H9 (cell line): ENCODE measurements at regions not wholly inside any gene's neighbourhood (a gene's known extent, or its start where the extent isn't known, plus 50 kb on each side); places are given as distances from the start of the nearest gene placed in this dataset.

Experiments
- DNase-seq: peaks from one replicate; pipeline ENCODE4 v3.0.0-alpha.2; 2017
- H2AFZ ChIP-seq: one replicate; pipeline ENCODE4 v1.6.1; 2013; ENCODE audit warnings: mild to moderate bottlenecking, low read length, control low read depth, moderate library complexity
- H2AK5ac ChIP-seq: 2 replicates; pipeline ENCODE4 v1.6.1; 2013; ENCODE audit warnings: low read length, control low read depth, mixed read lengths; ENCODE audit not compliant: insufficient read length
- H2BK120ac ChIP-seq: one replicate; pipeline ENCODE4 v1.6.1; 2013; ENCODE audit warnings: low read depth, mild to moderate bottlenecking, low read length, control low read depth, inconsistent platforms; ENCODE audit not compliant: poor library complexity, severe bottlenecking
- H2BK12ac ChIP-seq: 2 replicates; pipeline ENCODE4 v1.6.1; 2013; ENCODE audit warnings: low read length, control low read depth, mixed read lengths, low read depth; ENCODE audit not compliant: insufficient read length
- H2BK15ac ChIP-seq: 2 replicates; pipeline ENCODE4 v1.6.1; 2013; ENCODE audit warnings: low read depth, low read length, control low read depth
- H2BK20ac ChIP-seq: one replicate; pipeline ENCODE4 v1.6.1; 2013; ENCODE audit warnings: low read depth, mild to moderate bottlenecking, low read length, control low read depth, inconsistent platforms; ENCODE audit not compliant: poor library complexity, severe bottlenecking
- H2BK5ac ChIP-seq: 2 replicates; pipeline ENCODE4 v1.6.1; 2013; ENCODE audit warnings: low read length, control low read depth, mixed read lengths; ENCODE audit not compliant: insufficient read length
- H3K14ac ChIP-seq: 2 replicates; pipeline ENCODE4 v1.6.1; 2013; ENCODE audit warnings: low read length, control low read depth; ENCODE audit not compliant: insufficient read depth
- H3K18ac ChIP-seq: 2 replicates; pipeline ENCODE4 v1.6.1; 2013; ENCODE audit warnings: low read depth, mild to moderate bottlenecking, mixed read lengths, low read length, control low read depth; ENCODE audit not compliant: insufficient read length
- H3K23ac ChIP-seq: 2 replicates; pipeline ENCODE4 v1.6.1; 2013; ENCODE audit warnings: low read length, control low read depth, mixed read lengths, low read depth; ENCODE audit not compliant: insufficient read length
- H3K23me2 ChIP-seq: 2 replicates; pipeline ENCODE4 v1.6.1; 2013; ENCODE audit warnings: low read depth, mild to moderate bottlenecking, mixed read lengths, low read length, control low read depth; ENCODE audit not compliant: insufficient read length, poor library complexity, severe bottlenecking
- H3K27ac ChIP-seq: 2 replicates; pipeline ENCODE4 v1.5.1; 2013; ENCODE audit warnings: low read length, control low read depth, mixed read lengths, low read depth; ENCODE audit not compliant: insufficient read length
- H3K27me3 ChIP-seq: 2 replicates; pipeline ENCODE4 v1.6.1; 2013; ENCODE audit warnings: low read length, control low read depth, inconsistent platforms; ENCODE audit not compliant: insufficient read depth
- H3K4ac ChIP-seq: 2 replicates; pipeline ENCODE4 v1.6.1; 2013; ENCODE audit warnings: low read depth, mild to moderate bottlenecking, control low read depth, inconsistent platforms, low read length, moderate library complexity
- H3K4me1 ChIP-seq: 2 replicates; pipeline ENCODE4 v1.6.1; 2013; ENCODE audit warnings: low read length, control low read depth, inconsistent platforms; ENCODE audit not compliant: insufficient read depth
- H3K4me2 ChIP-seq: 2 replicates; pipeline ENCODE4 v1.6.1; 2013; ENCODE audit warnings: low read length, control low read depth, mixed read lengths; ENCODE audit not compliant: insufficient read length, insufficient read depth
- H3K56ac ChIP-seq: 2 replicates; pipeline ENCODE4 v1.6.1; 2013; ENCODE audit warnings: low read depth, mild to moderate bottlenecking, mixed read lengths, low read length, control low read depth; ENCODE audit not compliant: insufficient read length
- H3K79me1 ChIP-seq: 2 replicates; pipeline ENCODE4 v1.6.1; 2013; ENCODE audit warnings: low read depth, mild to moderate bottlenecking, moderate library complexity, low read length, control low read depth, inconsistent platforms; ENCODE audit not compliant: insufficient read depth, poor library complexity, severe bottlenecking
- H3K79me2 ChIP-seq: 2 replicates; pipeline ENCODE4 v1.6.1; 2013; ENCODE audit warnings: low read length, control low read depth, inconsistent platforms; ENCODE audit not compliant: insufficient read depth
- H3K9ac ChIP-seq: 2 replicates; pipeline ENCODE4 v1.6.1; 2013; ENCODE audit warnings: low read length, control low read depth, mixed read lengths; ENCODE audit not compliant: insufficient read length; ENCODE audit errors: extremely low read depth
- H3K9me3 ChIP-seq: one replicate; pipeline ENCODE4 v1.6.1; 2013; ENCODE audit warnings: low read depth, low read length, inconsistent platforms; ENCODE audit not compliant: control insufficient read depth
- H3T11ph ChIP-seq: one replicate; pipeline ENCODE4 v1.6.1; 2013; ENCODE audit warnings: mild to moderate bottlenecking, low read length, control low read depth, inconsistent platforms
- H4K20me1 ChIP-seq: one replicate; pipeline ENCODE4 v1.6.1; 2013; ENCODE audit not compliant: control insufficient read depth, insufficient read length, insufficient read depth
- H4K5ac ChIP-seq: 2 replicates; pipeline ENCODE4 v1.6.1; 2013; ENCODE audit warnings: low read depth, mild to moderate bottlenecking, mixed read lengths, low read length, control low read depth; ENCODE audit not compliant: insufficient read length
- H4K8ac ChIP-seq: replicated peaks from 2 replicates; pipeline ENCODE4 v1.6.1; 2013; ENCODE audit warnings: low read length, control low read depth, mixed read lengths, low read depth; ENCODE audit not compliant: insufficient read length
- H4K91ac ChIP-seq: 2 replicates; pipeline ENCODE4 v1.6.1; 2013; ENCODE audit warnings: low read depth, mild to moderate bottlenecking, moderate library complexity, mixed read lengths, low read length, control low read depth; ENCODE audit not compliant: insufficient read length
- H3K27ac Mint-ChIP-seq, 3 experiments: 2 replicates in 2 of 3; 3 replicates in 1 of 3; pipeline ENCODE4 v1.8.0; 2020 to 2021; ENCODE audit warnings: mixed read lengths in 3 of 3, mild to moderate bottlenecking in 1 of 3, moderate library complexity in 1 of 3
- H3K27me3 Mint-ChIP-seq: 2 replicates; pipeline ENCODE4 v1.8.0; 2021; ENCODE audit warnings: low read depth, mild to moderate bottlenecking, moderate library complexity, mixed read lengths
- H3K36me3 Mint-ChIP-seq, 3 experiments: 2 replicates in 2 of 3; 3 replicates in 1 of 3; pipeline ENCODE4 v1.8.0; 2020 to 2021; ENCODE audit warnings: low read depth in 3 of 3, mixed read lengths in 3 of 3; ENCODE audit not compliant: insufficient read depth in 1 of 3
- H3K4me1 Mint-ChIP-seq, 2 experiments: 2 replicates each; pipeline ENCODE4 v1.8.0; 2020; ENCODE audit warnings: mixed read lengths in 2 of 2
- H3K4me3 Mint-ChIP-seq, 2 experiments: 2 replicates in 1 of 2; 3 replicates in 1 of 2; pipeline ENCODE4 v1.8.0; 2020 to 2021; ENCODE audit warnings: mild to moderate bottlenecking in 2 of 2, mixed read lengths in 2 of 2, moderate library complexity in 1 of 2
- H3K9me3 Mint-ChIP-seq, 2 experiments: 2 replicates in 1 of 2; 3 replicates in 1 of 2; pipeline ENCODE4 v1.8.0; 2020; ENCODE audit warnings: mild to moderate bottlenecking in 2 of 2, mixed read lengths in 2 of 2, moderate library complexity in 1 of 2
- WGBS: extraction: QIAGEN DNeasy Blood & Tissue Kit; methylation state at CpG from one replicate; pipeline ENCODE4 v1.1.7; 2013; ENCODE audit warnings: missing lambda C conversion rate, low lambda C conversion rate, mixed read lengths; ENCODE audit not compliant: insufficient read length; ENCODE audit errors: extremely low coverage; 5-methylcytosine and 5-hydroxymethylcytosine counted together
- TF ChIP-seq, protein P1 (sequence below): fragments of 200-600 bp; sonication (generic); conservative IDR thresholded peaks from 3 replicates; pipeline ENCODE4 v1.8.0; 2021; ENCODE audit warnings: antibody characterized with exemption, mild to moderate bottlenecking

DNA sequence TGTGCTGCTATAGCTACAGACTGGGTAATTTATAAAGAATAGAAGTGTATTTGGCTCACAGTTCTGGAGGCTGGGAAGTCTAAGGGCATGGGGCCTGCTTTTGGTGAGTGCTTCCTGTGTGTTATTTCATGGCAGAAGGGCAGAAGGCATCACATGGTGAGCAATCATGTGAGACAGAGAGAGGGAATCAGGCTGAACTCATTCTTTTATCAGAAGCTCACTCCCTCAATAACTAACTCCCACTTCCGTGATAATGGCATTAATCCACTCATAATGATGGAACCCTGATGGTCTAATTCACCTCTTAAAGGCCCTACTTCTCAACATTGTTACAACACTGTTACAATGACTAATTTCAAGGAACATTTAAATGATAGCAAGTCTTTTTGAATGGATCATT is 129.4 kb downstream of the FAT4 start:
- H2BK5ac ChIP-seq, result no peak overlapping the region

More for the DNA sequence above, 129.4 kb downstream of the FAT4 start:
- Mint-ChIP-seq H3K4me3 (no peak overlapping the region), H3K9me3 (no peaks in the 10 kb centered on the region), H3K27me3 (no peaks in the 10 kb centered on the region), H3K27ac (no peak overlapping the region), H3K36me3 (no peaks in the 10 kb centered on the region; a peak in 1 of 7 replicates), H3K4me1 (no peaks in the 10 kb centered on the region)
- Histone ChIP-seq H3K18ac (no peak overlapping the region), H3K56ac (no peak overlapping the region), H2BK15ac (no peak overlapping the region), H4K20me1 (no peaks in the 10 kb centered on the region), H3K4ac (no peak overlapping the region), H3K9me3 (no peaks in the 10 kb centered on the region), H3K23ac (no peak overlapping the region), H2AK5ac (no peak overlapping the region), H2BK12ac (no peak overlapping the region), H4K8ac (no peak overlapping the region), H3K27ac (no peak overlapping the region), H3K79me1 (no peaks in the 10 kb centered on the region), H2AFZ (no peak overlapping the region), H4K91ac (no peak overlapping the region), H3K4me1 (no peaks in the 10 kb centered on the region), H3K27me3 (no peaks in the 10 kb centered on the region), H2BK20ac (no peak overlapping the region), H3K14ac (no peak overlapping the region), H3K79me2 (no peaks in the 10 kb centered on the region), H2BK120ac (no peak overlapping the region), H3K4me2 (no peak overlapping the region), H3T11ph (no peak overlapping the region), H3K23me2 (no peaks in the 10 kb centered on the region), H4K5ac (no peak overlapping the region), H3K9ac (no peak overlapping the region)
- no CpG with 5 or more reads among the region's 1 CpG for WGBS
- TF ChIP-seq, protein P1, sequence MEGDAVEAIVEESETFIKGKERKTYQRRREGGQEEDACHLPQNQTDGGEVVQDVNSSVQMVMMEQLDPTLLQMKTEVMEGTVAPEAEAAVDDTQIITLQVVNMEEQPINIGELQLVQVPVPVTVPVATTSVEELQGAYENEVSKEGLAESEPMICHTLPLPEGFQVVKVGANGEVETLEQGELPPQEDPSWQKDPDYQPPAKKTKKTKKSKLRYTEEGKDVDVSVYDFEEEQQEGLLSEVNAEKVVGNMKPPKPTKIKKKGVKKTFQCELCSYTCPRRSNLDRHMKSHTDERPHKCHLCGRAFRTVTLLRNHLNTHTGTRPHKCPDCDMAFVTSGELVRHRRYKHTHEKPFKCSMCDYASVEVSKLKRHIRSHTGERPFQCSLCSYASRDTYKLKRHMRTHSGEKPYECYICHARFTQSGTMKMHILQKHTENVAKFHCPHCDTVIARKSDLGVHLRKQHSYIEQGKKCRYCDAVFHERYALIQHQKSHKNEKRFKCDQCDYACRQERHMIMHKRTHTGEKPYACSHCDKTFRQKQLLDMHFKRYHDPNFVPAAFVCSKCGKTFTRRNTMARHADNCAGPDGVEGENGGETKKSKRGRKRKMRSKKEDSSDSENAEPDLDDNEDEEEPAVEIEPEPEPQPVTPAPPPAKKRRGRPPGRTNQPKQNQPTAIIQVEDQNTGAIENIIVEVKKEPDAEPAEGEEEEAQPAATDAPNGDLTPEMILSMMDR, result no peak
- no peak for DNase-seq
